Keratinocyte (primary cell): ENCODE measurements at regions not wholly inside any gene's neighbourhood (a gene's known extent, or its start where the extent isn't known, plus 50 kb on each side); places are given as distances from the start of the nearest gene placed in this dataset.

Source experiments
- DNase-seq: peaks from one replicate; pipeline ENCODE4 v3.0.0-alpha.2; 2011; ENCODE audit warnings: low read depth, missing footprints, low spot score
- FAIRE-seq: peaks from 2 replicates; lab custom pipeline; 2011; peaks lifted over from hg19 to GRCh38; lab: Jason Lieb, UNC
- H2AFZ ChIP-seq: 2 replicates; pipeline ENCODE4 v1.6.0; 2012; ENCODE audit warnings: low read length, control low read depth, inconsistent platforms; ENCODE audit not compliant: control insufficient read depth
- H3K27ac ChIP-seq: 2 replicates; pipeline ENCODE4 v1.5.1; 2011; ENCODE audit warnings: low read length; ENCODE audit not compliant: control insufficient read depth, insufficient read depth
- H3K27me3 ChIP-seq: 3 replicates; pipeline ENCODE4 v1.6.0; 2011; ENCODE audit warnings: low read length; ENCODE audit not compliant: control insufficient read depth, insufficient read depth; ENCODE audit errors: extremely low read depth
- H3K36me3 ChIP-seq, 2 experiments: 2 replicates in 1 of 2; 3 replicates in 1 of 2; pipeline ENCODE4 v1.5.1; 2011; ENCODE audit warnings: low read length in 2 of 2, mild to moderate bottlenecking in 1 of 2; ENCODE audit not compliant: control insufficient read depth in 2 of 2, insufficient read depth in 2 of 2; ENCODE audit errors: extremely low read depth in 1 of 2
- H3K4me1 ChIP-seq: 3 replicates; pipeline ENCODE4 v1.5.1; 2011; ENCODE audit warnings: low read length; ENCODE audit not compliant: control insufficient read depth, insufficient read depth; ENCODE audit errors: extremely low read depth
- H3K4me2 ChIP-seq: 3 replicates; pipeline ENCODE4 v1.6.0; 2011; ENCODE audit warnings: low read depth, low read length; ENCODE audit not compliant: control insufficient read depth, insufficient read depth; ENCODE audit errors: extremely low read depth
- H3K4me3 ChIP-seq, 3 experiments: fragments of 200-600 bp in 1 of 3; sonication (generic) in 1 of 3; 2 replicates in 2 of 3; 3 replicates in 1 of 3; pipeline ENCODE4 v1.5.1; 2011 to 2016; ENCODE audit warnings: low read length in 3 of 3, mild to moderate bottlenecking in 3 of 3, control low read depth in 2 of 3, inconsistent platforms in 1 of 3, low read depth in 1 of 3, mixed read lengths in 1 of 3, mixed run types in 1 of 3, moderate library complexity in 1 of 3; ENCODE audit not compliant: control insufficient read depth in 2 of 3, insufficient read depth in 2 of 3; ENCODE audit errors: extremely low read depth in 1 of 3
- H3K79me2 ChIP-seq: 2 replicates; pipeline ENCODE4 v1.6.0; 2012; ENCODE audit warnings: low read length; ENCODE audit not compliant: control insufficient read depth, insufficient read depth
- H3K9ac ChIP-seq: 3 replicates; pipeline ENCODE4 v1.6.0; 2011; ENCODE audit warnings: low read length; ENCODE audit not compliant: control insufficient read depth, insufficient read depth; ENCODE audit errors: extremely low read depth
- H3K9me1 ChIP-seq: 3 replicates; pipeline ENCODE4 v1.6.0; 2011; ENCODE audit warnings: low read length; ENCODE audit not compliant: control insufficient read depth, insufficient read depth; ENCODE audit errors: extremely low read depth
- H3K9me3 ChIP-seq: 2 replicates; pipeline ENCODE4 v1.5.1; 2012; ENCODE audit warnings: low read depth, low read length; ENCODE audit not compliant: control insufficient read depth
- H4K20me1 ChIP-seq: 3 replicates; pipeline ENCODE4 v1.6.0; 2011; ENCODE audit warnings: low read length; ENCODE audit not compliant: control insufficient read depth, insufficient read depth; ENCODE audit errors: extremely low read depth
- CTCF ChIP-seq, 3 experiments: IDR thresholded peaks in 1 of 3; conservative IDR thresholded peaks in 1 of 3; optimal IDR thresholded peaks in 1 of 3; 2 replicates in 2 of 3; 3 replicates in 1 of 3; pipeline versions ENCODE3 to v1.5.1; 2011; ENCODE audit warnings: low read length in 3 of 3, mild to moderate bottlenecking in 3 of 3, moderate library complexity in 2 of 3, control low read depth in 1 of 3, inconsistent platforms in 1 of 3; ENCODE audit not compliant: insufficient read depth in 2 of 3; ENCODE audit errors: extremely low read depth in 1 of 3
- EZH2 ChIP-seq: IDR thresholded peaks from one replicate; pipeline ENCODE4 v1.6.1; 2012; ENCODE audit warnings: inconsistent platforms, mild to moderate bottlenecking, low read length, moderate library complexity
- dilution Hi-C: fragments of 300-500 bp; cut with MboI; formaldehyde crosslinking; loops from one replicate; pipeline ENCODE4 v1.7.0; 2020; ENCODE audit warnings: low sequenced_read_pairs; ENCODE audit not compliant: extremely low pct_ligation_motif_present

DNA sequence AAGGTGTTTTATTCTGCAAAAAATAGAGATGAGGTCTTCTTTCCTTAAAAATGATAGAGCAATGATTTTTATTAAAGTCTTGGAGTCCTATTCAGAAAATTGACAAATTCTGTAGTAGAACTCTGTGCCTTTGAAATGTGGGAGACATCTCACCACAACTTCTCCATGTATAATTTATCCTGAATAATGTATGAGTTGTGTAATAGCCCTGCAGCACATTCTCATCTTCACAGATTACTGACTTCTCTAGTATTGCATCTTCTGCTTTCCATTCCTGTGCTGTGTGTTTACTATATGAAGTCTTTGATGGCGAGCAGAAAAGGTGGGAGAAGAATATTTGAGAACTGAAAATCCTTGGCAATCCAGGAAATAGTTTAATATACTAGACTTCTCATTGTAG lies 255.6 kb downstream of the TTC6 start:
- H3K4me1 ChIP-seq = no peaks in the 10 kb centered on the region
- no peaks in the 10 kb centered on the region for H3K36me3 ChIP-seq
- H3K27me3 ChIP-seq = no peaks in the 10 kb centered on the region
- H3K4me2 ChIP-seq = no peak overlapping the region
- H3K27ac ChIP-seq = no peak overlapping the region
- H3K9ac ChIP-seq = no peak overlapping the region
- DNase-seq (no peak), FAIRE-seq (no peak)
- no peaks in the 10 kb centered on the region for H3K9me1 ChIP-seq
- TF ChIP-seq CTCF (optimal IDR thresholded peaks at IDR 0.05 in 1 of 3, IDR thresholded peaks at IDR 0.05 in 1 of 3, conservative IDR thresholded peaks at IDR 0.05 in 1 of 3; ENCODE audit: extremely low read depth in 1 of 3, insufficient read depth in 2 of 3, low read length in 3 of 3) (no peak), EZH2 (no peak)
- dilution Hi-C loops = no loop called here
- no peaks in the 10 kb centered on the region for H4K20me1 ChIP-seq
- no peaks in the 10 kb centered on the region for H3K9me3 ChIP-seq
- no peaks in the 10 kb centered on the region for H3K79me2 ChIP-seq
- H2AFZ ChIP-seq = no peak overlapping the region
- H3K4me3 ChIP-seq = no peak overlapping the region

- dilution Hi-C loops = no loop called here
Observed at GRCh38 chr14:37855871-37856270, 260.4 kb downstream of the TTC6 start.

More at GRCh38 chr14:37855871-37856270, 260.4 kb downstream of the TTC6 start:
- Histone ChIP-seq H3K9me3 (no peaks in the 10 kb centered on the region), H3K36me3 (no peaks in the 10 kb centered on the region), H3K79me2 (no peaks in the 10 kb centered on the region), H4K20me1 (no peaks in the 10 kb centered on the region), H3K9ac (no peak overlapping the region), H3K27ac (no peak overlapping the region), H3K4me1 (no peaks in the 10 kb centered on the region), H3K27me3 (no peaks in the 10 kb centered on the region), H3K4me2 (no peak overlapping the region), H2AFZ (no peak overlapping the region), H3K9me1 (no peaks in the 10 kb centered on the region), H3K4me3 (no peak overlapping the region)
- DNase-seq (no peak), FAIRE-seq (no peak)
- TF ChIP-seq EZH2 (no peak), CTCF (optimal IDR thresholded peaks at IDR 0.05 in 1 of 3, IDR thresholded peaks at IDR 0.05 in 1 of 3, conservative IDR thresholded peaks at IDR 0.05 in 1 of 3; ENCODE audit: extremely low read depth in 1 of 3, insufficient read depth in 2 of 3, low read length in 3 of 3) (no peak)
